Transverse colon (tissue), 4 donors: ENCODE measurements at regions not wholly inside any gene's neighbourhood (a gene's known extent, or its start where the extent isn't known, plus 50 kb on each side); places are given as distances from the start of the nearest gene placed in this dataset.

Experiments
- CTCF ChIP-seq, 5 experiments: fragments of 200-600 bp in 3 of 5; fragments of 450-650 bp in 2 of 5; sonication (generic) in 3 of 5; IDR thresholded peaks; 1 replicate in 2 of 5; 2 replicates in 3 of 5; pipeline ENCODE4 v1.5.1; 2016 to 2017; ENCODE audit warnings: antibody characterized with exemption in 5 of 5, inconsistent platforms in 3 of 5, mild to moderate bottlenecking in 2 of 5, moderate library complexity in 1 of 5
- POLR2A ChIP-seq: fragments of 450-650 bp; IDR thresholded peaks from one replicate; pipeline ENCODE4 v1.6.1; 2016; ENCODE audit warnings: antibody characterized with exemption, mild to moderate bottlenecking, moderate library complexity
- POLR2AphosphoS5 ChIP-seq, 3 donors: sonication (generic); formaldehyde crosslinking; IDR thresholded peaks; one replicate each; pipeline ENCODE4 v1.6.1; 2016; ENCODE audit warnings: antibody characterized with exemption in 3 of 3

GRCh38 chr12:73892201-73892600, 645.4 kb upstream of the ATXN7L3B start:
- TF ChIP-seq POLR2A (no peak), POLR2AphosphoS5 (IDR thresholded peaks at IDR 0.05) (no peak), CTCF (IDR thresholded peaks at IDR 0.05) (no peak)
